ENCODE measurements at regions not wholly inside any gene's neighbourhood (a gene's known extent, or its start where the extent isn't known, plus 50 kb on each side); places are given as distances from the start of the nearest gene placed in this dataset.
"Not testable (repeated sequence)": the region's sequence is repeated elsewhere in the genome, so short reads cannot be mapped to it uniquely, and the experiment has no call there.

DNA sequence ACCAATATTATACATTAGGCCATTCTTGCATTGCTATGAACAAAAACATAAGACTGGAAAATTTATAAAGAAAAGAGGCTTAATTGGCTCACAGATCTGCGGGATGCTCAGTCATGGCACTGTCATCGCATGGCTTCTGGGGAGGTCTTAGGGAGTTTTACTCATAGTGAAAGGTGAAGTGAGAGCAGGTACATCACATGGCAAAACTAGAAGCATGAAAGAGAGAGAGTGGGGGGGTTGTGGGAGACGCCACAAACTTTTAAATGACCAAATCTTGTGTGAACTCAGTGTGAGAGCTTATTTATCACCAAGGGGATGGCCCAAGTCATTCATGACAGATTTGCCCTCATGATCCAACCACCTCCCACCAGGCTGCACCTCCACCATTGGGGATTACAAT is 398.3 kb upstream of the EDIL3 start:
- DNase-seq (ENCODE audit: low spot score), result no peak

DNA sequence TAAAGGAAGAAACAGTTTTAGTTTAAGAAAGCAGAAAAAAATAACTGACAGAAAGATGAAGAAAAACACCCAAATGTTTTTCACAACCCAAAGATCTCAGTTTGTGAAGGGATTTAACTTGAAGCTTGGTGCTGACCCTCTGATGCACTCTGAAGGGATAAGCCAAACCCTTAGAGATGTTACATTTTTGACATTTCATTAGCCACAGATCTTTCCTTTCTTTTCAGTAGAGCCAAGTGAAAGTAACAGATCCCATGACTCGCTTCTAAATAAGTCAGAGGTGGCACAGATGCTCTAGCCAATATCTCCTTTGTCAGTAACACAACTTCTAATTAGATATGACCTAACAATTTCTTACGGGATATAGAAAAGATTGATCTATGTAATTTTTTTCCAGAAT is 394.5 kb upstream of the EDIL3 start:
- DNase-seq (ENCODE audit: low spot score), result no peak

DNA sequence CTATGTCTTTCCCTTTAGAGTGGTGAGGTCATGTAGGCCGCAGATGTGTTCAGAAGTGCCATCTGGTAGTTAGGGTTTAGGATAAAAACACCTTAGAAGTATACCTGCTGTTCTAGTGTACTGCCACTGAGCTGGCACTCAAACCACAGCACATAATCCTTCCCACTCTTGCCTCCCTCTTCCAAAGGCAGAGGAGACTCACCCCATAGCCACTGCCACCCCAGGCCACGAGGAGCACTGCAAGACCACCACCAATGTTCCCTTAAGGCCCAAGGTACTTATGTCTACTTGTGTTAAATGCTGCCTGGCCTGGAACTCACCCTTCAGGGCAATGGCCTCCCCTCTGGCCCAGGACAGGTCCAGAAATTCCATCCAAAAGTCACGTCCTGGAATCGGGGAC is 379.5 kb upstream of the EDIL3 start:
- DNase-seq (ENCODE audit: low spot score), result no peak

DNA sequence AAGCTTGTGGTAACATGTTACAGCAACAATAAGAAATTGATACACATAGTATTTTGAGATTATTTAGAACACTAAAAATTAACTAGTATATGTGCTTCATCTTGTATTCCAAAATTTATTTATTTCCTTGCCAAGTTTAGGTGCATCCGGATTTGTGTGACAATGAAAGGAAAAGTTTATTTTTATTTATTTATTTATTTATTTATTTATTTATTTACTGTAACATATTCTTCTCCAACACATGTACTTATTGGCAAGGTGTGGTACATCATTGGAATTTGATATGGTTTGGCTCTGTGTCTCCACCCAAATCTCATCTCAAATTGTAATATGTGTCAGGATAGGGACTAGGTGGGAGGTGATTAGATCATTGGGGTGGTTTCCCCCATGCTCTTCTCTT is 373.3 kb upstream of the EDIL3 start:
- DNase-seq (ENCODE audit: low spot score), result no peak

DNA sequence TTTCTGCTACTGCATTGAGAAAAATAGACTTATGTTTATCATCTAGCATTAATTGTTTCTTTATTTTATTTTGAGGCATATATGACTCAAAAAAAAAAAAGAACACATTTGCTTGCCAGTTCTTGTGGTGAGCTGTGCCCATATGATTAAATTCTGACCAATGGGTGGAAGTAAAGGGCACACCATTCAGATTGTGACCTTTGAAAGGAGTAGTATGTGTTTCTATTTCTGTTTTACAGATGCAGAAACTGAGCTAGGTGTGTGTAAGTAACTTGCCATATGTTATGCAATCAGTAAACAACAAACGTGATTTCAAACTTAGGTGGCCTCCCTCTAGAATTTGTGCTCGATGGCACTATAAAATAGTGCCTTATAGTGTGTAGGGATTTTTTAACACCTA is 368.1 kb upstream of the EDIL3 start:
- DNase-seq (ENCODE audit: low spot score), result no peak

DNA sequence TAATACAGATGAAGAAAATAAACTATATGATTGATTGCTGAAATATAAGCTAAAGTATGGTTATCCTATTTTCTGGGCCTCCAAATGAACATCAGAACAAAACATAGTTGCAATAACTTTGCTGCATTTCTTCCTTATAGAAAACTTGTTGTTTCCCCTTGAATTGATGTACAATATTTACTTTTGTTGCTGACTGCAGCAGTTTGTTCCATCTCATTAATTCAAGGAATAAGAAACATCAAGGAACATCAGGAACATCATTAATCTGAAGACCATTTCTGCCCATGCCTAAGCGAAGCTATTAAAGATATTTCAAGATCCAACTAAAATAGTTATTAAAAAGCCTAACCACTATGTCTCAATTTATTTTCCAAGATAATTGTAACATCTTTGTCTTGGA is 363.6 kb upstream of the EDIL3 start:
- DNase-seq (ENCODE audit: low spot score), result no peak

DNA sequence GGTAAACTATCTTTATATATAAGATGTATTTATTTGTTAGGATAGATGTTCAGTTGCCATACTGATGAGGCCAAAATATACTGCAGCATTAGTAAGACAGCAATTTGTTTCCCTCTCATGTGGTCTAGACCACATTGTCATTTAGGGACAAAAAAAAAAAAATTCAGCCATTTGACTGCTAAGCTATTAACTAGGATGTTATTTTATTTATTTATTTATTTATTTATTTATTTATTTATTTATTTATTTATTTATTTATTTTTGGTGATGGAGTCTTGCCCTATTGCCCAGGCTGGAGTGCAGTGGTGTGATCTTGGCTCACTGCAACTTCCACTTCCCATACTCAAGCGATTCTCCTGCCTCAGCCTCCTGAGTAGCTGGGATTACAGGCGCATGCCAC is 361.6 kb upstream of the EDIL3 start:
- DNase-seq (ENCODE audit: low spot score), result not testable (repeated sequence)

DNA sequence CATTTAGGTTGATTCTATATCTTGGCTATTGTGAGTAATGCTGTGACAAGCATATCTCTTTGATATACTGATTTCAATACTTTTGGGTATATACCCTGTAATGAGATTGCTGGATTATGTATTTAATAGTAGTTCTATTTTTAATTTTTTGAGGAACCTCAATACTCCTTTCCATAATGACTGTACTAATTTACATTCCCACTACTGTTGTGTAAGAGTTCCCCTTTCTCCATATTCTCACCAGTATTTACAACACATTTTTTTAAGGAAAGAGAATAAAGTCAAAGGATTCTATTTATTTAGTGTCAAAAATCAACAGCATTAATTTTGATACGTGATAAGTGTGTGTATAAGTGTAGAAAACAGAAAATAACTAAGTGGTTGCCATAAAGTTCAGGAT is 356.4 kb upstream of the EDIL3 start:
- no peak for DNase-seq (ENCODE audit: low spot score)

DNA sequence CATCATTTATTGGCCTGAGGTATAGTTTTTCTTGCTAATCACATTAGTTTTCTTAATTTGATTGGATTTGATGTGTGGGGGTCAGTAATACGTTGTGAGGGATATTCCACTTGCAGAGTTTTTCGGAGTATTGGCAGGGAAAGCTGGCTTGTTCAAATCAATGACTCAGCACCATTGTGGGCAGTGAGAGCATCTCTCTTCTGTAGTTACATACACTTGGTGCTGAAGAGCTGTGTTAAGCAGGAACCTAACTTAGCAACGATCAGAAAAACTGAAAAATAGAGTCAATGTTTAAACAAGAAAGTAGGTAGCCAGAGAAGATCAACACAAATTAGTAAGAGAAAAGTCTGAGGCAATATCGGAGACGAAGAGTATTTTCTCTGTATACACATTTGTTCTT is 344.6 kb upstream of the EDIL3 start:
- DNase-seq (ENCODE audit: low spot score), result peak; percentile 1

DNA sequence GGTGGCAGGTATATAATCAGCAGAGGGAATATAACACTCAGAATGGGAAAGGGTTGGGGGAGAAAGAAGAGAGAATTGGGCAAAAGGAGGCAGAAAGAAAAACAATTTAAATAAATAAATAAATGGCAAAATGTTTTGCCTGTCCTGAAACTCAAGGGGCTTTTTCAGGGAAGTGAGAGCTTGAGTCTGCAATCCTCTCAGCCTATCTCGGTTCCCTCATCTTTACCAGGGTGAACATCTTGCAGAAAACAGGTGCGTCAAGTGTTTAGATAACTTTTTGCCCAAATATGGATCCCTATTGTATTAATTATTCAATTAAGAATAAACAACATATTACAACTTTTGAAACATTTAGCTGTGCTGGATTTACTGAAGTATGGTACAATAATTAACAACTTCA is 343.0 kb upstream of the EDIL3 start:
- no peak for DNase-seq (ENCODE audit: low spot score)

DNA sequence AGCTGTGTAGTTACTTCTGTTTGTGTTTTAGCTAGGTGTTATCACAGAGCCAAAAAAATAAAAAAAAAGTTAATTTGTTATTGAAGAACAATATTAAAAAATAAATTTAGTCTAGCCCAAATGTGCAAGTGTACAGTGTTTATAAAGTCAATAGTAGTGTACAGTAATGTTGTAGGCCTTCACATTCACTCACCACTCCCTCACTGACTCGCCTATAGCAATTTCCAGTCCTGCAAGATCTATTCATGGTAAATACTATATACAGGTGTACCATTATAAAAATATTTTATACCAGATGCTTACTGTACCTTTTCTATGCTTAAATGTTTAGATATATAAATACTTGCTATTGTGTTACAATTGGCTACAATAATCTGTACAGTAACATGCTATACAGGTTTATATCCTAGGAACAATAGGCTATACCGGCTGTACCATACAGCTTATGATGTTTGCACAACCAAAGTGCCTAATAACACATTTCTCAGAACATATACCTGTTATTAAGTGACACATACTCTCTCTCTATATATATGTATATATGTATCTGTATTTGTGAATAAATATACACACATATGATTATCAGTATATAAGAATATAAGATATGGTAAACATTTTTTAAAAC is 341.4 kb upstream of the EDIL3 start:
- no peak for DNase-seq (ENCODE audit: low spot score)

DNA sequence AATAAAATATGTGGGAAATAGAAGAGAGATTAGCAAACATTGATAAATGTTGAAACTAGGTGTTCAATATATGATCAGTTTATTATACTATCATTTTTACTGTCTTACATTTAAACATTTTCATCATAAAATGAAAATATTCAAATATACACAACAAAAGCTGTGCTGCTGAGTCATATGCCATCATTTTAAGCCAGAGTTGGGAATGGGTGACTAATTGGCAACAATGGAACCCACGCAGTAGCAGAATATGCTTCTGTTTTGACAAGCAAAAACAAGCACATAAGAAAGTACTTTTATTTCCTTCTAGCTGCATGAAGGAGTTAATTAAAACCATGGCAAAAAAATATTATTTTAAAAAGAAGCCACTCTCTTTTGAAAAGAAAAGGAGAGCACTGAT is 340.0 kb upstream of the EDIL3 start:
- DNase-seq (ENCODE audit: low spot score), result no peak

DNA sequence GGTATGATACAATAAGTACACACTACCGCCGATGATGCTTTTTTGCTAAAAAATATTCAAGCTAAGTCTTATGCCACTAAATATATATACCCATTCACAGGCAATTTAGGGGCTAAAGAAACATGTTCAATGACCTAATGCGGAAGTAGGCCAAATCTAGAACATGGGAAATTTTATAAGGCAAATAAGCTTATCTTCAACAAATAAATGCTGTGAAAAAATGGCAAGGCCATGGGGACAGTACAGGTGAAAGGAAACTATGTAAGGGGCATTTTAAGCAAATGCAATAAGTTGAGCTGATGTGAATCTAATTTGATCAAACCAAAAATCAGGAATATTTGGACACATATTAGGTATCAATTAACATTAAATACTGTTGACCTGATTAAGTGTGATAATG is 339.5 kb upstream of the EDIL3 start:
- DNase-seq (ENCODE audit: low spot score), result no peak

DNA sequence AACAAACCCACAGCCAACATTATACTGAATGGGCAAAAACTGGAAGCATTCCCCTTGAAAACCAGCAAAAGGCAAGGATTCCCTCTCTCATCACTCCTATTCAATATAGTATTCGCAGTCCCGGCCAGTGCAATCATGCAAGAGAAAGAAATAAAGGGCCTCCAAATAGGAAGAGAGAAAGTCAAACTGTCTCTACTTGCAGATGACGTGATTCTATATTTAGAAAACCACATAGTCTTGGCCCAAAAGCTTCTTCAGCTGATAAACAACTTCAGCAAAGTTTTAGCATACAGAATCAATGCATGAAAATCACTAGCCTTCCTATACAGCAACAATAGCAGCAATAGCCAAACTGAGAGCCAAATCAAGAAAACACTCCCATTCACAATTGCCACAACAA is 333.7 kb upstream of the EDIL3 start:
- no peak for DNase-seq (ENCODE audit: low spot score)

DNA sequence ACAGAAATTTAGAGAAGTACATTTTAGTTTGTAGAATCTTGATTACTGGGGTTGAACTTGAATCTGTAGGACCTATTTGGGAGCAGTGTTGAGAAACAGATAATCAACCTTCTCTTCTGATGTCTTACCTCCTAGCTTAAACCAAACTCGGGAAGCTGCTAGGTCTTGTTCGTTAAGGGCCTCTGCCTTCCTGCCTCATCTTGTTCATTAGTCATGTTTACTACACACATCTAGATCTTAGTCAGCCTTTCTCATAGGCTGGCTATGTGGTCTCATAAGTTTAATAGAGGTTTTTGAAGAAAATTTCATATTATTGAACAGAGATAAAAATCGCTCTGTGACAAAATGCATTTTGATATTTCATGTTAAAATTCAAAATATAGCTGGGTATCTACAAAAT is 331.0 kb upstream of the EDIL3 start:
- DNase-seq (ENCODE audit: low spot score), result no peak

DNA sequence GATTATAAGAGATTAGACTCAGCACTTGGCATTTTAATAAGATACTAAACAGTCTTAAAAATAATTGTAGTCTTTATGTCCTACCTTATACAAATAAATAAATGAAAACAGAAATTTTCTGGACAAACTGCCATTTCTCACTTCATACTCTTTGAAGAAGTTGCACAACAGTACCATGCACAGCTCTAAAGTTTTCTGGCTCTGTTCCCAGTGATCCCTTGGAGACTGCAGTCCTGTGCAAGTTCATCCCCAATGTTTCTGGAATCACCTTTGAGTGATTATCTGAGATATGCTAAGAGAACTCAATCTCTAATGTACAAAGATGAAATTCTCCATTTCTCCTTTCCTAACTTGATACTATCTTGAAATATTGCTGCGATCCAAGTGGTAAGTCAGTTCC is 330.4 kb upstream of the EDIL3 start:
- no peak for DNase-seq (ENCODE audit: low spot score)

DNA sequence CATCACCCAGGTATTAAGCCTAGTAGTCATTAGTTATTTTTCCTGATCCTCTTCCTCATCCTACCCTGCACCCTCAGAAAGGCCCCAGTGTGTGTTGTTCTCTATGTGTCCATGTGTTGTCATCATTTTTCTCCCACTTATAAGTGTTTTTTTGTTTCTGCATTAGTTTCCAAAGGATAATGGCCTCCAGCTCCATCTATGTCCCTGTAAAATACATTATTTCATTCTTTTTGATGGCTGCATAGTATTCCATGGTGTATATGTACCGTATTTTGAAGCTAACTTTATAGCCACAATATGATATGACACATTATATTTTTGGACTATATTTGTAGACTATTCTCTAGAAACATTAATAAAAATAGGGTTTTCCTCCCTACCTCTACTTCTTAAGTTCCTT is 324.4 kb upstream of the EDIL3 start:
- no peak for DNase-seq (ENCODE audit: low spot score)

DNA sequence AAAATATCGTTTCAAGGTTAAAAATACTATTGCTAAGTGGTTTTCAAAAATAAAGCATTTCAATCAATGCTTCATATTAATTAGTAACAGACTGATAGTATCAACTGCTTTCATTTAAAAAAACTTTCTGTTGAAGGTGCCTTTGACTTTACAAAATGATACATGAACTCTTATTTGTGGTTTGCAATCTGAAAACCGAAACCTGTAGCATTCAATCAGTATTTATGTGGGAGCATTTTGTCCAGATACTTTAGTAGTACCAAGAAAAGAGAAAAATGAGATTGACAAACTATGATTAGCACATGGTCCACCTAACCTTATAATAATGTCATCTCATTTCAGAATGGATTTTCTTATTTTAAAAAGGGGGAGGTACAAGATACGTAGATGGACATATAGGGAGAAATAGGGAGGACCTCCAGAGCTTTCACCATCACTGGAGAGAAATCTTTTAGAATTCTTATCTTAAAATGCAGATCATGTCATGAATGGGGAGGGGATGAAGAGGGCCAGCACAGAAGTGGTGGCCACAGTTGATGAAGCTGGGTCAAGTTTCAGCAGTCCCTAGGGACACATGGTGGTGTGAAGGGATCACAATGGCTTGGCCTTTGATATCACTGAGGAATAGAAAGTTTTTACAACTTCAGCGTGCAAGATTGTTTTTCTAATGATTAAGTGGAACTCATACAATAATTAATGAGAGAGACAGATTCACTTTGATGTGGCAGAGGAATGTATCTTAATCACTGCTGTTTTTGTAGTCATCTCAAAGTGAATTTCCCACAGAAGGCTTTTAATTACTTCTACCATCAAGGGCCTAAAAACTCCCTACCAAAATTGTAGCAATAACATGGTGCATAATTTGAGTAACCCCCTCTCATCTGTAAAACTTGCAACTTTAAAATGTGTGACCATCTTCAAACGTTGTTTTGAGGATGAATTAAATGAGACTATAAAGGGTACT is 322.3 kb upstream of the EDIL3 start:
- no peak for DNase-seq (ENCODE audit: low spot score)

DNA sequence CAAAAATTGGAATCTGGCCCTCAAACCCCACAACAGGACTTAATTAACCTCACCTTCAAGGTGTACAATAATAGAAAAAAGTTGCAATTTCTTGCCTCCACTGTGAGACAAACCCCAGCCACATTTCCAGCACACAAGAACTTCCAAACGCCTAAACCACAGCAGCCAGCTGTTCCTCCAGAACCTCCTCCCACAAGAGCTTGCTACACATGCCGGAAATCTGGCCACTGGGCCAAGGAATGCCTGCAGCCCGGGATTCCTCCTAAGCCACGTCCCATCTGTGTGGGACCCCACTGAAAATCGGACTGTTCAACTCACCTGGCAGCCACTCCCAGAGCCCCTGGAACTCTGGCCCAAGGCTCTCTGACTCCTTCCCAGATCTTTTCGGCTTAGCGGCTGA is 315.9 kb upstream of the EDIL3 start:
- DNase-seq (ENCODE audit: low spot score), result not testable (repeated sequence)

DNA sequence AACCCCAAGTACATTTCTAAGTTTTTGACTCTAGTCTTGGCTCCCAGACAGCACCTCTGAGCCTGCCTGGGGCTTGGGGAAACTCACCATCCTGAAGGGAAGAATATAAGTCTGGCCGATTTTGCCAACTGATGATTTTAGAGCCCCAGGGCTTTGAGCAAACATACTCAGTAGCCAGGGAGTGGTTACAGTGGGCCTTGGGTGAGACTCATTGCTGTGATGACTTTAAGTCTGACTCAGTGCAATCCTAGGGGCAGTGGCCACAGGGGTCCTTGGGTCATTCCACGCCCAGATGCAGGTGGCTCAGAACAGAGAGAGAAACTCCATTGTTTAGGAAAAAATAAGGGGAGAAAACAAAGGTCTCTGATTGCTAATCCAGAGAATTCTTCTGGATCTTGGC is 312.0 kb upstream of the EDIL3 start:
- no peak for DNase-seq (ENCODE audit: low spot score)

DNA sequence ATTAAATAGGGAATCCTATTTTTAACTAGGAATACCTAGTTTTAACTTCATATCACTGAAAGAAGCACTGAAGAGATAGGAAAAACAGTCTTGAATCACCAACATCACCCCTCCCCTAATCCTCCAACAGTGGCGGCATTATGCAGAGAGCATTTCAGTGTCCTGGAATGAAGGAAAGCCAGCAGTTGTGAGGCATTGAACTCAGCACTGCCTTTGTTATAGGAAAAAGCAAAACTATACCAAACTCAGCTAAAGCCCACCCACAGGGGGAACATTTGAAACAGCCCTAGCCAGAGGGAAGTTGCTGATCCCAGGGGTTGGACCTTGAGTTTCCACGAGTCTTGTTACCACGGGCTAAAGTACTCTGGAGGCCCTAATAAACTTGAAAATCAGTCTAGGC is 310.6 kb upstream of the EDIL3 start:
- DNase-seq (ENCODE audit: low spot score), result no peak

DNA sequence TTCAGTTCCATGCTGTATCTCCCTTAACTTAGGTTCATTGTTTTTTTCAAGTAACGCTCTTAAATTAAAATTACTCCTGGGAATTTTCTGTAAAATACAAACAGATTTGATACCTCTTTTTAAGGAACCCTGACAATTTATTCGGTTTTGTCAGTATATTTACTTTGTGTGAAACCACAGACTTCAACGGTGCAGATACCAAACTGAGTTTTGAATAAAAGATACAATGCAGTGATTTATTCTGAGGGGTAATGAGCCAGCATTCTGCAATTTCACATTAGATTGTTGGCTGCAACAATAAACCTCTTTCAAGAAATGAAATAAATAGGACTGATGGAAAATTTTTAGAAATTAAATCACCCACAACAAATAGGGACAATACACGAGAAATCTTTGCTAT is 308.6 kb upstream of the EDIL3 start:
- DNase-seq (ENCODE audit: low spot score), result no peak

DNA sequence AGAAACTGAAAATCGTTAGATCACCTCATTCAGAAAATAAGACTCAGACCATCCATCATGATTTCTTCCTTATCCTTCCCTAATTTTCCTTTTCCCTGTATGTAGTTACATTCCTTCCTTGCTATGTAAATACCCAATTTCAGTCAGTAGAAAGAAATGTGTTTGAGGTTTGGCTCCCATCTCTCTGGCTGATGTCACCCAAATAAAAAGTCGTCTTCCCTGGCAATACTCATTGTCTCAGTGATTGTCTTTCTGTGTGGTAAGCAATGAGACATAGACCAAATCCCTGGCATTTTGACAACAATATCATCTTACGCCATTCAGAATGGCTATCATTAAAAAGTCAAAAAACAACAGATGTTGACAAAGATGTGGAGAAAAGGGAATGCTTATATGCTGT is 303.9 kb upstream of the EDIL3 start:
- no peak for DNase-seq (ENCODE audit: low spot score)
